ENCODE measurements at regions not wholly inside any gene's neighbourhood (a gene's known extent, or its start where the extent isn't known, plus 50 kb on each side); places are given as distances from the start of the nearest gene placed in this dataset.

- H3K4me3 ChIP-seq (ENCODE audit: low read depth, low read length), result no peak overlapping the region
Observed at GRCh38 chr10:111873041-111873440, 310.5 kb downstream of the GPAM start.

- H3K4me3 ChIP-seq (ENCODE audit: low read depth, low read length), result no peak overlapping the region
Observed at GRCh38 chr10:111873621-111874135, 309.9 kb downstream of the GPAM start.

- H3K4me3 ChIP-seq (ENCODE audit: low read depth, low read length), result no peak overlapping the region
Observed at GRCh38 chr10:111874576-111874975, 309.0 kb downstream of the GPAM start.

- no peak overlapping the region for H3K4me3 ChIP-seq (ENCODE audit: low read depth, low read length)
Observed at GRCh38 chr10:111875725-111876124, 307.8 kb downstream of the GPAM start.

GRCh38 chr10:111877258-111877657 is 306.3 kb downstream of the GPAM start:
- H3K4me3 ChIP-seq (ENCODE audit: low read depth, low read length), result no peak overlapping the region

GRCh38 chr10:111879969-111880368 is 303.6 kb downstream of the GPAM start:
- no peak overlapping the region for H3K4me3 ChIP-seq (ENCODE audit: low read depth, low read length)

GRCh38 chr10:111885046-111885445 is 298.5 kb downstream of the GPAM start:
- no peak overlapping the region for H3K4me3 ChIP-seq (ENCODE audit: low read depth, low read length)

- no peak overlapping the region for H3K4me3 ChIP-seq (ENCODE audit: low read depth, low read length)
Observed at GRCh38 chr10:111885919-111886318, 297.6 kb downstream of the GPAM start.

- no peak overlapping the region for H3K4me3 ChIP-seq (ENCODE audit: low read depth, low read length)
Observed at GRCh38 chr10:111887266-111887665, 296.3 kb downstream of the GPAM start.

- H3K4me3 ChIP-seq (ENCODE audit: low read depth, low read length), result no peak overlapping the region
Observed at GRCh38 chr10:111890046-111890445, 293.5 kb downstream of the GPAM start.

- no peak overlapping the region for H3K4me3 ChIP-seq (ENCODE audit: low read depth, low read length)
Observed at GRCh38 chr10:111916011-111916410, 267.6 kb downstream of the GPAM start.

- H3K4me3 ChIP-seq (ENCODE audit: low read depth, low read length), result no peak overlapping the region
Observed at GRCh38 chr10:111921821-111922220, 261.7 kb downstream of the GPAM start.

- no peak overlapping the region for H3K4me3 ChIP-seq (ENCODE audit: low read depth, low read length)
Observed at GRCh38 chr10:111923032-111923431, 260.5 kb downstream of the GPAM start.

GRCh38 chr10:111926286-111926685 is 257.3 kb downstream of the GPAM start:
- no peak overlapping the region for H3K4me3 ChIP-seq (ENCODE audit: low read depth, low read length)

- H3K4me3 ChIP-seq (ENCODE audit: low read depth, low read length), result no peak overlapping the region
Observed at GRCh38 chr10:111933937-111934336, 249.6 kb downstream of the GPAM start.

- H3K4me3 ChIP-seq (ENCODE audit: low read depth, low read length), result no peak overlapping the region
Observed at GRCh38 chr10:111934931-111935330, 248.6 kb downstream of the GPAM start.

- H3K4me3 ChIP-seq (ENCODE audit: low read depth, low read length), result no peak overlapping the region
Observed at GRCh38 chr10:111936143-111936542, 247.4 kb downstream of the GPAM start.

GRCh38 chr10:111944331-111944730 is 239.2 kb downstream of the GPAM start:
- H3K4me3 ChIP-seq (ENCODE audit: low read depth, low read length), result no peak overlapping the region

GRCh38 chr10:111953949-111954348 is 229.6 kb downstream of the GPAM start:
- no peak overlapping the region for H3K4me3 ChIP-seq (ENCODE audit: low read depth, low read length)

- H3K4me3 ChIP-seq (ENCODE audit: low read depth, low read length), result no peak overlapping the region
Observed at GRCh38 chr10:111954386-111954785, 229.2 kb downstream of the GPAM start.

GRCh38 chr10:111956841-111957240 is 226.7 kb downstream of the GPAM start:
- H3K4me3 ChIP-seq (ENCODE audit: low read depth, low read length), result no peak overlapping the region

- no peak overlapping the region for H3K4me3 ChIP-seq (ENCODE audit: low read depth, low read length)
Observed at GRCh38 chr10:111962951-111963350, 220.6 kb downstream of the GPAM start.

GRCh38 chr10:111967116-111967515 is 216.4 kb downstream of the GPAM start:
- H3K4me3 ChIP-seq (ENCODE audit: low read depth, low read length), result no peak overlapping the region

- H3K4me3 ChIP-seq (ENCODE audit: low read depth, low read length), result no peak overlapping the region
Observed at GRCh38 chr10:111967547-111967946, 216.0 kb downstream of the GPAM start.
